ENCODE measurements at regions not wholly inside any gene's neighbourhood (a gene's known extent, or its start where the extent isn't known, plus 50 kb on each side); places are given as distances from the start of the nearest gene placed in this dataset.
"Not testable (repeated sequence)": the region's sequence is repeated elsewhere in the genome, so short reads cannot be mapped to it uniquely, and the experiment has no call there.

DNA sequence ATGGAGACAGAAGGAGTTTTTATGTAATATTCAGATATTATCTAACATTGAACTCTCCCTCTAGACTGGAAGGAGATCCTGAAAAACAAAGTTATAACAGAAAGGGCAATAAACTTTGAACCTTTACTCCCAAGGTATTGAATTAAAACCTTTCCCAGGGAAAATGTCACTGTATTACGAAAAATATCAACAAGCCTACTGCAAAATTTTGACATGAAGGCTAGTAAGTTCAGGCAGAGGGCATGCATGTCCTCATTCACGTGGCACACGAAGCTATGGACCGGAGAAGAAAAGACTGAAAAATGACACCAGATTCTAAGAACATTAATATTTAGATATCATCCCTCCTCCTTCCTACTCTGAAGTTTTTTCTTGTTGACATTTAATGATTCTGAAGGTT, 638.8 kb downstream of the LRRC70 start:
- FAIRE-seq (no peak), DNase-seq (ENCODE audit: insufficient read length, low spot score) (no peak)
- TF ChIP-seq POLR2A (IDR thresholded peaks at IDR 0.05; ENCODE audit: low read depth, low read length), result no peak

DNA sequence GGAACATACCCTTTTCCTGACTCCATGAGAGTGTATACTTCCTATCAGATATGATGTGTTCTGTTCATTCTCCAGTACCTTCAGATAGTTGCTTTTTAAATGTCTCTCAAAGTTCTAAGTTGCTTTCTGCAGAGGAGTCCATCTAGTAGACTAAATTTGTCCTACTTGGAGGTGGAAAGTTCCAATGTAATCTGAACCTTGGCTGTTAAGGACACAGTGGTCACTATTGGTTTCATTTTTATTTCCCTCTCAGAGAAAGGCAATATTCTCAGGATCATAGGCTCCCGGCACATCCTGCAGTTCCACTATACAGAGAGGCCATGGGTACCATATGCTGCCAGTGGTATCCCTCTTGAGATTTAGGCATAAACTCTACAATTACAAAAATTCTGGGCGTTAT, 634.6 kb downstream of the LRRC70 start:
- no peak for DNase-seq (ENCODE audit: insufficient read length, low spot score)
- no peak for FAIRE-seq
- TF ChIP-seq POLR2A (IDR thresholded peaks at IDR 0.05; ENCODE audit: low read depth, low read length), result no peak

GRCh38 chr5:63211448-63212132, 633.0 kb downstream of the LRRC70 start:
- no peak for TF ChIP-seq POLR2A (IDR thresholded peaks at IDR 0.05; ENCODE audit: low read depth, low read length)
- FAIRE-seq, result no peak

DNA sequence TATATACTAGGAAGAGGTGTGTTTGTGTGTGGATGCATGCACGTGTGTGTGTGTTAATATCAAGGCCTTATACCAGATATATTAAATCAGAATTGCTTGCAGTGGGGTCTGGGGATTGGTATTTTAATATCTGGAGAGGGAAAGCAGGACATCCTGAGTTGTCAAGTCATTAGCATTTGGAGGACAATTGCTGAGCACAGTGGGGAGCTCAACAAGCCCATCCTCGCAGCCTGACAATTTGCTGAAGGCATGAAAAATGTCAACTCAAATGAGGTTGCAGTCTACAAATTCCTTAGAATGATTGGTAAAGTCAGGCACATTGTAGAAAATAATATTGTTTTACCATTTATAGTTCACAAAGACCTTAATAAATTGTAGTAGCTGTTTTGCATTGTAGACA, 627.4 kb downstream of the LRRC70 start:
- no peak for TF ChIP-seq POLR2A (IDR thresholded peaks at IDR 0.05; ENCODE audit: low read depth, low read length)
- DNase-seq (ENCODE audit: insufficient read length, low spot score) (no peak), FAIRE-seq (no peak)

More at GRCh38 chr5:63211448-63212132, 633.0 kb downstream of the LRRC70 start:
- no peak for DNase-seq (ENCODE audit: insufficient read length, low spot score)

GRCh38 chr5:63201738-63202137, 623.1 kb downstream of the LRRC70 start:
- no peak for FAIRE-seq
- TF ChIP-seq POLR2A (IDR thresholded peaks at IDR 0.05; ENCODE audit: low read depth, low read length), result no peak
- DNase-seq (ENCODE audit: insufficient read length, low spot score), result no peak

DNA sequence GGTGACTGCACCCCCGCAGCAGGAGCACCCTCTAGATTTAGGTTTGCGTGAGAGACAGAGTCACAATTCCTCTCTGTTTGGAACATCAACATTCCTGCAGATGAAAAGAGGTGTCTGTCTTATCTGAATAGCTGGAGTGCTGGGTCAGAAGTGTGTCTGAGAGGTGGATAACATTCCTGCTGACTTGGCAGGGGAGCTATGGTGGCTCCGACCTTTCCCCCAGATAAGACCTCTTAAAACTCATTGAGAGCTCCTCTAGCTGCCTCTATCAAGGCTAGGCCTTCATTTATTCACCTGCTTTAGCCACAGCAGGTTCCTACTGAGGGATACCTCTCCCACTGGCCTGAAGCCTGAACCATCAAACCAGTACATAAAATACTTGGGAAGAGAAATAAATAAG, 615.5 kb downstream of the LRRC70 start:
- no peak for TF ChIP-seq POLR2A (IDR thresholded peaks at IDR 0.05; ENCODE audit: low read depth, low read length)
- FAIRE-seq, result no peak
- DNase-seq (ENCODE audit: insufficient read length, low spot score), result no peak

- FAIRE-seq; DNase-seq (ENCODE audit: insufficient read length, low spot score): not testable (repeated sequence)
These were observed 601.6 kb downstream of the LRRC70 start for GRCh38 chr5:63180190-63180589.

DNA sequence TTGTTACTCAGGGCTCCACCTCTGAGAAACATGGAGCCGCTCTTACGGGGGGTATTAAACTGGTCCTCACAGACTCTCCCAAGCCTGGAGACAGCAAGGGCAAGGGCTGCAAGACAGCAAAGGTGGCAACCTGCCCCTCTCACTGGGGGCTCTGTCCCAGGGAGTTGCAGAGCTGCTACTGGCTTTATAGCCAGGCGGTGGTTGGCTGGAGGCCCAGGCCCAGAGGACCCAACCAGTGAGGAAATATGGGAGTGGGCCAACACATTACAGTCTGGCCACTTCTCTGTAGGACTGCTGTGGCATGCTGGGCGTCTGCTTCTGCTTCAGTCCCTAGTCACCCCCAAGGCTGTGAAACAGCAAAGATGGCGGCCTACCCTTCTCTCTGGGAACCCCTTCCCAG, 597.2 kb downstream of the LRRC70 start:
- no peak for FAIRE-seq
- DNase-seq (ENCODE audit: insufficient read length, low spot score), result no peak
- TF ChIP-seq POLR2A (IDR thresholded peaks at IDR 0.05; ENCODE audit: low read depth, low read length), result no peak

GRCh38 chr5:63170486-63170885, 591.9 kb downstream of the LRRC70 start:
- no peak for FAIRE-seq

GRCh38 chr5:63164838-63165535, 586.4 kb downstream of the LRRC70 start:
- DNase-seq (ENCODE audit: insufficient read length, low spot score) (no peak), FAIRE-seq (no peak)
- TF ChIP-seq POLR2A (IDR thresholded peaks at IDR 0.05; ENCODE audit: low read depth, low read length), result no peak

More at GRCh38 chr5:63170486-63170885, 591.9 kb downstream of the LRRC70 start:
- DNase-seq (ENCODE audit: insufficient read length, low spot score), result no peak
- TF ChIP-seq POLR2A (IDR thresholded peaks at IDR 0.05; ENCODE audit: low read depth, low read length), result no peak

- DNase-seq (ENCODE audit: insufficient read length, low spot score), result no peak
- FAIRE-seq, result no peak
- no peak for TF ChIP-seq POLR2A (IDR thresholded peaks at IDR 0.05; ENCODE audit: low read depth, low read length)
These were observed 585.7 kb downstream of the LRRC70 start for GRCh38 chr5:63164339-63164738.

DNA sequence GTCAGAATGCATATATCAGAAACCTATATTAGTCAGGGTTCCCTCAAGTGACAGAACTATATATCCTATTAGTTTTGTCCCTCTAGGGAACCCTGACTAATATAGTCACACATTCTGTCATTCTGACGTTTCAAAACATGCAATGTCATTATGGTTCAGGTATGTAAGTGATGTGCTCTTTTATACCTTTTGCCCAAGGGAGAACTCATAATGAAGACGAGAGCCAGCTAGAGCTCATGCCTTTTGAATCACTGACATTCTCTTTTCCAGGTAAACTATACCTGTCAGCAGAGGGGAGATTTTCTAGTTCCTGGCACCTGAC, 576.7 kb downstream of the LRRC70 start:
- FAIRE-seq, result no peak
- DNase-seq (ENCODE audit: insufficient read length, low spot score), result no peak
- no peak for TF ChIP-seq POLR2A (IDR thresholded peaks at IDR 0.05; ENCODE audit: low read depth, low read length)

DNA sequence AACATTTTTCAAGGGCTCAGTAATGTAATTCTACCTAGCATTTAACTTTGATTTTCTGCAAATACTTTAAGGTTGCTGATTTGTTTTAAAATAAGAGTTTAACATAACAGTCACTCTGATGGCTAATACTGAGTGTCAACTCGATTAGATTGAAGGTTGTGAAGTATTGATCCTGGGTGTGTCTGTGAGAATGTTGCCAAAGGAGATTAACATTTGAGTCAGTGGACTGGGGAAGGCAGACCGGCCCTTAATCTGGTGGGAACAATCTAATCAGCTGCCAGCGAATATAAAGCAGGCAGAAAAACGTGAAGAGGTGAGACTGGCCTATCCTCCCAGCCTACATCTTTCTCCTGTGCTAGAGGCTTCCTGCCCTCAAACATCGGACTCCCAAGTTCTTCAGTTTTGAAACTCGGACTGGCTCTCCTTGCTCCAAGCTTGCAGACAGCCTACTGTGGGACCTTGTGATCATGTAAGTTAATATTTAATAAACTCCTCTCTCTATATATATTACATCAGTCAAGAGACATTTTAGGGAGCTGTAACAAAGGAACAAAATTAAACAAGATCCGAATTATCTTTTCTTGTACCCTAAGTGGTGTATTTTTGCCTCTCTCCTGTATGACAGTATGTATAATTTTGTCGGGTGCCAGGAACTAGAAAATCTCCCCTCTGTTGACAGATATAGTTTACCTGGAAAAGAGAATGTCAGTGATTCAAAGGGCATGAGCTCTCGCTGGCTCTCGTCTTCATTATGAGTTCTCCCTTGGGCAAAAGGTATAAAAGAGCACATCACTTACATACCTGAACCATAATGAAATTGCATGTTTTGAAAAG, 576.1 kb downstream of the LRRC70 start:
- no peak for FAIRE-seq
- DNase-seq (ENCODE audit: insufficient read length, low spot score), result no peak
- no peak for TF ChIP-seq POLR2A (IDR thresholded peaks at IDR 0.05; ENCODE audit: low read depth, low read length)

DNA sequence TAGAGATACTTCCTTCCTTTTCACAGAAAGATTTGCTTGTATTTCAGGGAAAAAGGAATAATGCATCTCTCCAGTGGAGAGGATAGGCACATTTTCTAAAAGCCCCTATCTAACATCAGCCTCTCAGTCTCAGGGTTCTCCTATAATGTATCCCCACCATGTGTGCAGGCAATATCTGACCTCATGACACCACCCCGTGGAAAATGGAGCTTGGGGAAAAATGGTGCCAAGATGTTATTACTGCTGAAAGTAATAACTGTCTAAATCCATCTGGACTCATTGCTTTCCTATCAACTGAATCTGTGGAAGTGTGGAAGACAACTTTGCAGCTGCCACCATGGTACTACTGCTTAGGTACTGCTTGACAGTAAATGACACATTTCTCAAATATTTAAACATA, 574.3 kb downstream of the LRRC70 start:
- FAIRE-seq (no peak), DNase-seq (ENCODE audit: insufficient read length, low spot score) (no peak)
- no peak for TF ChIP-seq POLR2A (IDR thresholded peaks at IDR 0.05; ENCODE audit: low read depth, low read length)
